ENCODE measurements at regions not wholly inside any gene's neighbourhood (a gene's known extent, or its start where the extent isn't known, plus 50 kb on each side); places are given as distances from the start of the nearest gene placed in this dataset.
A peak's percentile ranks its signal among the peaks of the same experiment; 100 is the strongest.

DNA sequence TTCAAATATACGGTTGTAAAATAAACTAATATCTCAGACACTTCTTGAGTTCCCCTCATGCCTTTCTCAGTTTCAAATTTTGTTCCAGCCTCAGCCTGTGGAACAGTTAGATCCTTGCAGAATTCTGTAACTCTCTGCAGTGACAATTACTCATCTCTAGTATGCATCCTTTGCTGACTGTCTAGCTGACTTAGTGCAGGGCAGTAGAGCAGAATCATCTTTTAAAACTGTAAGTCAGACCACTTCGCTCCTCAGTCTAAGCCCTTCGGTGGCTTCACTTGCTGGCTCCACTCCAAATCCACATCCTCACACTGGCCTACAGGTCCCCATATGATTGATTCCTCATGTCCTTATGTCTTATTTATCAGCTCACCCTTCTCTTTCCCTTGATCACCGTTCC, 164.1 kb upstream of the ZSWIM2 start:
- no peaks in the 10 kb centered on the region for H3K27me3 ChIP-seq (ENCODE audit: low read depth)
- H3K36me3 ChIP-seq, result no peaks in the 10 kb centered on the region
- H3K9me3 ChIP-seq (replicated peaks), result no peaks in the 10 kb centered on the region
- H3K4me3 ChIP-seq, result no peak overlapping the region
- no peak for DNase-seq
- H3K4me1 ChIP-seq, result peaks cover 3% of the 10 kb centered on the region
- no peak overlapping the region for H3K27ac ChIP-seq (replicated peaks)
- intact Hi-C loops (cut with micrococcal nuclease), result no loop called here
- TF ChIP-seq, protein P1, sequence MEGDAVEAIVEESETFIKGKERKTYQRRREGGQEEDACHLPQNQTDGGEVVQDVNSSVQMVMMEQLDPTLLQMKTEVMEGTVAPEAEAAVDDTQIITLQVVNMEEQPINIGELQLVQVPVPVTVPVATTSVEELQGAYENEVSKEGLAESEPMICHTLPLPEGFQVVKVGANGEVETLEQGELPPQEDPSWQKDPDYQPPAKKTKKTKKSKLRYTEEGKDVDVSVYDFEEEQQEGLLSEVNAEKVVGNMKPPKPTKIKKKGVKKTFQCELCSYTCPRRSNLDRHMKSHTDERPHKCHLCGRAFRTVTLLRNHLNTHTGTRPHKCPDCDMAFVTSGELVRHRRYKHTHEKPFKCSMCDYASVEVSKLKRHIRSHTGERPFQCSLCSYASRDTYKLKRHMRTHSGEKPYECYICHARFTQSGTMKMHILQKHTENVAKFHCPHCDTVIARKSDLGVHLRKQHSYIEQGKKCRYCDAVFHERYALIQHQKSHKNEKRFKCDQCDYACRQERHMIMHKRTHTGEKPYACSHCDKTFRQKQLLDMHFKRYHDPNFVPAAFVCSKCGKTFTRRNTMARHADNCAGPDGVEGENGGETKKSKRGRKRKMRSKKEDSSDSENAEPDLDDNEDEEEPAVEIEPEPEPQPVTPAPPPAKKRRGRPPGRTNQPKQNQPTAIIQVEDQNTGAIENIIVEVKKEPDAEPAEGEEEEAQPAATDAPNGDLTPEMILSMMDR (IDR thresholded peaks at IDR 0.05; ENCODE audit: borderline replicate concordance), result no peak

DNA sequence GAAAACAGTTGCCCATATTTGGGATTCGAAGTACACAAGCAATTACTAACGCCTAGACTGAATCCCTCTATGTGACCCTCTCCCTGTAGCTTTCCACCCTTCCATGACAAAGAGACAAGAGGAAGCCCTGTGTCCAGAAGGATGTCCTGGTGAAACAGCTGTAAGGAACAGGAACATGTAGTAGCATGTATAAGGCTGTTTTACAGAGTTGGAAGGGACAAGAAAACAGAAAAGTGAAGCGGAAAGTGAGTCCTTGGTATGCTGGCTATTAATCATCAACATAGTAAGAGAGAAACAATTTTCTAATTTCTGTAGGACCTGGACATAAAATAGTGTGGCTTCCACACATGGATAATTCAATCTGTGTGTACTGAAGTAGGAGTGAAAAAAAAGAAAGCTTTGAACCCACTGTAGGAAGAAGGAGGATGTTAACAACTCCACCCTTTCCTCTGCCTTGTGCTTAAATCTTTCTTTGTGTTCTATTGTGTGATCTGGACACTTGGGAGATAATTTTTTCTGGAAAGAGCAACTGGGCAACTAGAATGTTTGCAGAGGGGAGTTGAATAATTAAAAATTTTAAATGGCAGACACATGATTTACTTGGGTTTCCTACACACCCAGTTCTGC, 162.3 kb upstream of the ZSWIM2 start:
- intact Hi-C loops (cut with micrococcal nuclease), result no loop called here

DNA sequence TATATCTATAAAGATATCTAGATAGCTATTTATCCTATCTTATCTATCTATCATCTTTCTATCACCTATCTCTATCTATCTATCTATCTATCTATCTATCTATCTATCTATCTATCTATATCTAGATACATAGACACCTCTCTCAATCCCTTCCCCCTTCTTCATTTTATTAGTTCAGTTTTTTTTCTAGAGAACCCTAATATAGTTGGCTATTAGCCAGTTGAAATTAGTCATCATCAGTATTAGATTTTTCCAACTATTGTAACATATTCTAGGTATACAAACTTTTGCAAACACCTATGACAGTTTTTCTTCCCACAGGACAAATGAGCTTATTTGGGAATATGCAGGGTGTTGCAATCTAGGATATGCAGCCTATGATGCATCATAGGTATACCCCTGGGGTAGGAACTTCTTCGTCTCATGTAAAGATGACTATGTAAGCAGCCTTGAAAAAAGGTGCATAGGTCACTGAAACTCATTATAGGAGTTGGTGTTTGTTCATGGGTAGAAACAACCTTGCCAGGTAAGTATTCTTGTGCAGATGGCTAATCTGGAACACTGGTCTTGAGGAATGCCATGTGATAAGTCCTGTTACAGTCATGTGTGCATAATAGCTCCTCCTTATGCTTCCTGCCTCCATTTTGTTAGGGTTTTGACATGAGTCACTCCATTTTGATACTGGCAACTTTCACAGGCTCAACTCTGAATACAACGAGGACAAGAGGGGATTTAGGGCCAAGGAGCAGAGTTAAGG, 160.7 kb upstream of the ZSWIM2 start:
- no peak overlapping the region for H3K27ac ChIP-seq (replicated peaks)
- no peak overlapping the region for H3K4me3 ChIP-seq
- H3K36me3 ChIP-seq, result no peaks in the 10 kb centered on the region
- TF ChIP-seq, protein P1 (IDR thresholded peaks at IDR 0.05; ENCODE audit: borderline replicate concordance), result no peak
- H3K9me3 ChIP-seq (replicated peaks), result no peaks in the 10 kb centered on the region
- intact Hi-C loops (cut with micrococcal nuclease), result no loop called here
- DNase-seq, result no peak
- peaks cover 3% of the 10 kb centered on the region for H3K4me1 ChIP-seq
- H3K27me3 ChIP-seq (ENCODE audit: low read depth), result no peaks in the 10 kb centered on the region

More for the DNA sequence above, 162.3 kb upstream of the ZSWIM2 start:
- no peak for DNase-seq
- Histone ChIP-seq H3K27me3 (ENCODE audit: low read depth) (no peaks in the 10 kb centered on the region), H3K9me3 (replicated peaks) (no peaks in the 10 kb centered on the region), H3K36me3 (no peaks in the 10 kb centered on the region), H3K27ac (replicated peaks) (peak overlapping the region; percentile 22), H3K4me3 (no peak overlapping the region), H3K4me1 (peaks cover 3% of the 10 kb centered on the region)
- TF ChIP-seq, protein P1 (IDR thresholded peaks at IDR 0.05; ENCODE audit: borderline replicate concordance), result no peak

DNA sequence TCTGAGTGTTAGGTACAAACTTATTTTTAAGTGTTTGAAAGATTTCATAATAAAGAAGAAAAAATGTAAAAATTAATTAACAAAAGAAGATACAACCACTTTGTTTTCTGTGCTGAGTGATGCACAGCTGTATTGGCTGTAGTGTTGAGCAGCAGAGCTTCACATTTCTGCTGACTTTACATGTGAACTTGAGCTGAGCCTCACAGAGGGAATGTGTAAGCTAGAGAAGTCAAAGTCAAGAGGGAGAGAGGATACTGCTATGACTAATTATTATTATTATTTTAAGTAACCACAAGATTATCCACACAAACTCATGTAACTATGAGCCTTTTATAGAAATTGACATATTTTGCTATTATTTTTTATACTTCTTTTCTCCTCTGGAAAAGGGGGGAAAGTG, 159.1 kb upstream of the ZSWIM2 start:
- DNase-seq, result no peak
- Histone ChIP-seq H3K4me3 (no peak overlapping the region), H3K4me1 (peaks cover 3% of the 10 kb centered on the region), H3K27me3 (ENCODE audit: low read depth) (no peaks in the 10 kb centered on the region), H3K36me3 (no peaks in the 10 kb centered on the region), H3K27ac (replicated peaks) (no peak overlapping the region), H3K9me3 (replicated peaks) (no peaks in the 10 kb centered on the region)
- intact Hi-C loops (cut with micrococcal nuclease), result no loop called here
- TF ChIP-seq, protein P1 (IDR thresholded peaks at IDR 0.05; ENCODE audit: borderline replicate concordance), result no peak

DNA sequence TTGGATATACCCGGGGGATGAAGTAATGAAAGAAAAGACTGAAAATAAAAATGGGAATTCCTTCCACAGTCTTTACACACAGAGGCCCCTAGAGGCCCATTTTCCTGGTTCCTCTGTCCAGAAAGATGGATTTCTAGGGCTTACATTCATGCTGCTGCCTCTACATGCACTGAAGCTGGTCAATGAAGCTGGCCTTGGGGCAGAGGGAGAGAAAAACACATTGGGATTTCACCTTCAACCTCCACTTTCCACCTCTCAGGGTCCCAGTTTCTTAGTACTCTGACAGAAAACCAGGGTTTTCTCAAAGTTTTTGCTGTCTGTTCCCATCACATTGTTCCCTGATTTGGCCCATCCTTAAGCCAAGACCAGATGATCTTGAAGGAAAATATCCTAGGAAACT, 154.6 kb upstream of the ZSWIM2 start:
- TF ChIP-seq, protein P1 (IDR thresholded peaks at IDR 0.05; ENCODE audit: borderline replicate concordance), result no peak
- H3K36me3 ChIP-seq, result no peaks in the 10 kb centered on the region
- H3K9me3 ChIP-seq (replicated peaks), result peaks cover 23% of the 10 kb centered on the region
- H3K27ac ChIP-seq (replicated peaks), result no peak overlapping the region
- no peak for DNase-seq
- no peaks in the 10 kb centered on the region for H3K4me1 ChIP-seq
- H3K4me3 ChIP-seq, result peak overlapping the region; percentile 59
- intact Hi-C loops (cut with micrococcal nuclease), result no loop called here
- no peaks in the 10 kb centered on the region for H3K27me3 ChIP-seq (ENCODE audit: low read depth)

All from left ventricle myocardium inferior (tissue), 1 donor.